ENCODE measurements at regions not wholly inside any gene's neighbourhood (a gene's known extent, or its start where the extent isn't known, plus 50 kb on each side); places are given as distances from the start of the nearest gene placed in this dataset.
A peak's percentile ranks its signal among the peaks of the same experiment; 100 is the strongest.

DNA sequence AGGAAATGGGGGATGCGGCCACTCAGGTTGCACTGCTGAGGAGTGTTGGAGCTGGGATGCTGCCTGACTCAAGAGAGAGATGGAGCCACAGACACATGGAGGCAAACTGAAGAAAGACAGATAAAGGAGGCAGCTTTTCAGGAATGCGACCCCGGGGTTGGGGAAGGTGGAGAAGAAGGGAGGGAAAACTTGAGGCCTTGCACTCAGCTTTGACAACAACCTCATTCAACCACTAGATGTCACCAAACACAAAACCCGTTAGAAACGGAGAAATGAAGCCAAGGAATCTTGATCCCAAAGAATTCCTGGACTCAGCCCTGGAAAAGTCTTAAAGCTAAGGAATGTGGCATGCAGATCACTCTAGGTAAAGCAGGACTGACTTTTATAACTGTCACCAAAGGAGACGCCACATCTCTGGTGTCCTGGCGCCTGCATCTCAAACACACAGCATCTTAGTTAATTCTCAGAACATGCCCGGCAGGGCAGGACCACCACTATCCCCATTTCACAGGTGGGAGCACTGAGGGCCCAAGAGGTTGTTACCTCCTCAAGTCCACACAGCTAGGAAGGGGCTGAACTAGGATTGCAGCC, 59.6 kb upstream of the LMCD1 start:
- peak; percentile 4 for DNase-seq

DNA sequence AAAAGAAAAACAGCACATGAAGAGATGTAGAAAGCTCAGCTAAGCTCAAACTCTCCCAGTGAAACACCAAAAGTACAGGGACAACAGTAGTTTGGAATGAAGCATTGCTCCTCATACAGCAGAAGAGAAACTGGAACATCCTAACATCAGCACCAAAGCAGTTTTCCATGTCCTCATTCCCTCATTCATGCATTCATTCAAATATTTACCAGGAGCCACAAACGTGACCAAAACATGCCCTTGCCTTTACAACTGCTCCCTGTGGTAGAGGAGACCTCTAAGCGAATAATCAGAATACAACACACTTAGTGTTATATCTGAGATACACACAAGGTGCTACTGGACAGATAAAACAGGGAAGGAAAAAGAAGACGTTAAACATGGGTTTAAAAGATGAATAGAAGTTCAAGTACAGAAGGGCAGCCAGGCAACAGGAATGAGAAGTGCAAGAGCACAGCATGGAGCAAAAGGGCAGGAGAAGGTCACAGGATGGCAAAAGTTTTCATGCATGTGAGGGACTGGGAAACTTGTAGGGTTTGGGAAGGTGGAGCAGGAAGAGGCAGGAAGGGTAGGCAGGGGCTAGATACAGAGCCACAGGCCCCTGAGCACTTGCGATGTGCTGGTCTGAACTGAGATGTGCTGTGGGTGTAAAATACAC, 58.5 kb upstream of the LMCD1 start:
- DNase-seq = no peak

DNA sequence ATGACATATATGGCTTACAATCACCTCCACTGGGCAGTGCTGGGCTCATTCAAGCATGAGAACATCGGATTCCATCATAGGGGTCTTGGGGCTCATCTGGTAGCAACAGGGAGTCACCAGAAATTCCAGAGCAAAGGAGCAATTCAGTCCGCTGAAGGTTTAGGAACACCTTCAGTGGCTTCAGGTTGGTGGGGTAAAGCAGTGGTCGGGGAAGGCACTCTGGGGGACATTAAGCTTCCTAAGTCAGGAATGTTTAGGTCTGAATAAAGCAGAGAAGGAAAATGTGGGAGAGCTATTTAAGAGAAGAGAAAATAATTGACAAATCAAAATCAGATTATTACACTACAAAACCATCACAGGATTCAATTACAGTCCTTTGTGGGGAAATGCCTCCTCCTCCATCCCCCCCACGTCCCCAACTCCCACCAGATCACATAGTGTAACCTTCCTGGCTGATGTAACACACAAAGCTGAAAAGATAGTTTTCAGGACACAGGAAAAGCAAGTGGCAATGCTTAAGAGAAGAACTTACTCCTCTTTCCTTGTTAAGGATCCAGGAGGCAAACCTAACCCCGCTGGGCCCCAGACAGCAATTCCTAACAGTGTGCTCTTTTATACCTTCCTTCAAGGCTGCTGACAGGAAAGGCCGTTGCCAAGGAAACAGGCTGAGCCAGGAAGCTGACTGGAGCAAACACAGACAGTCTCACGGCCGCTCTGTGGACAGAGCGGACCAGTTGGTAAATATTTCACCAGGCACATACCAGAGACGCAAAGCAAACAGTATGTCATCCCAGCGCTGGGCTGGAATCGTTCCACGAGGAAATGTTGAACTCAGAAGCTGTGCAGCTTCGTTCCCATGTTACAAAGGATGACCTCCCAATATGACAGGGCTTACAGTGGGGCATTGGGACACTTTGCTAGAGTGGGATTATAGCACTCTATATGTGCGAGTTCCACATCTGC, 57.5 kb upstream of the LMCD1 start:
- no peak for DNase-seq

DNA sequence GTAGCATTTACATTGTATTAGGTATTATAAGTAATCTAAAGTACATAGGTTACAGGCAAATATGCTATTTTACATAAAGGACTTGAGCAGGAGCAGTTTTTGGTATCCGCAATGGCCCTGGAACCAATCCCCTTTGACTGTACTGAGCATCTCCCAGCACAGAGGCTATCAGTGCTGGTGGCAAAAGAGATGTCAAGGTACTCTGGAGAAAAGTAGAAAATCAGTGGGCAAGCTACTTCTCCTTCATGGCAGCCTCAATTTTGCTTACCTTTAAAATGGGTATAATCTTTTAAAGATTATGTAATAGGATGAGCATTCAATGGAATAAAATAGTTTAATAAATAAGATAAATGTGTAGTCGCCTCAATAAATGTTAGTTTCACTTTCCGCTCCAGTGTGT, 56.7 kb upstream of the LMCD1 start:
- no peak for DNase-seq

- no peak for DNase-seq
Measured at GRCh38 chr3:8445861-8446260, 55.8 kb upstream of the LMCD1 start.

DNA sequence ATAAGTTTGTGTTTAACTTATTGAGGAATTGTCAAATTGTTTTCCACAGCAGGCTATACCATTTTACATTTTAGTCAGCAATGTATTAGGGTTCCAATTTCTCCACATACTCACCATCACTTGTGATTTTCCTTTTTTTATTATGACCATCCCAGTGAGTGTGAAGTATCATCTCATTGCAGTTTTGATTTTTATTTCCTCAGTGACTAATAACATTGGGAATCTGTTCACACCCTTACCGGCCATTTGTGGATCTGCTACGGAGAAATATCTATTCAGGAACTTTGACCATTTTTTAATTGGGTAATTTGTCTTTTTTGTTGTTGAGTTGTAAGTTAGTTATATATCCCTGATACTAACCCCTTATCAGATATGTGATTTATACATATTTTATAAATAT, 54.8 kb upstream of the LMCD1 start:
- no peak for DNase-seq

- no peak for DNase-seq
Measured at GRCh38 chr3:8450618-8451017, 51.0 kb upstream of the LMCD1 start.

- DNase-seq = no peak
Measured at GRCh38 chr3:8451696-8452095, 49.9 kb upstream of the LMCD1 start.
